GM12892 (cell line): ENCODE measurements at regions not wholly inside any gene's neighbourhood (a gene's known extent, or its start where the extent isn't known, plus 50 kb on each side); places are given as distances from the start of the nearest gene placed in this dataset.

Experiments used
- POLR2A ChIP-seq: IDR thresholded peaks from 2 replicates; pipeline ENCODE4 v1.6.1; 2011; ENCODE audit warnings: low read depth, low read length, control low read depth
- TAF1 ChIP-seq: IDR thresholded peaks from 2 replicates; pipeline ENCODE4 v1.6.1; 2011; ENCODE audit warnings: low read depth, mild to moderate bottlenecking, control low read depth, low read length, borderline replicate concordance

DNA sequence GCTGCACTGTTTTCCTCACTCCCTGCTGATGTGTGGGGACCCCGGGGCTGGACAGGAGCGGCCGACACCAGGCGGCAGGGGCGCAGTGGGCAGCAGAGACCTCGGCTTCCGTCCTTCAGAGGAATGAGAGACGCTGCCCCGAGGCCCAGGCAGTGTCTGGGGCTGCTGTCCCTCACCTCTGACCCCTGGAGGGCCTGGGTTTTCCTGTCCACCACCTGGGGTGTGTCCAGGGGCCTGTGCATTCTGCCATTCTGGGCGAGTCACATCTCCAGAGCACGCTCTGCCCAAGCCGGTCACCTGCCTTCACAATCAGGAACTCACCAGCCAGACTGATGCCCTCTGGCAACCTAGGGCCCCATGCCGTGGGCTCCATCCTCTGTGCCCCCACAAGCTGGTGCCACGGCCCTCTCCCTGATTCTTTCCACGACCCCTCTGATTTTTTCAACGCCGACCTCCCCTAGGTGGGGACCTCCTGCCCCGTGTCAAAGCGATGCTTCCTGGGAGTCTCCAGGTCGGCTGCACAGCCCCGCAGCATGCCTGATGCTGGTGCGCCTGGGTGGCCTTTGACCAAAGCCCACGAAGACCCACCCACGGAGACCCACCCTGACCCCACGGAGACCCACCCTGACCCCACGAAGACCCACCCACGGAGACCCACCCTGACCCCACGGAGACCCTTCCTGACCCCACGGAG is 53.7 kb upstream of the CFAP46 start:
- no peak for TF ChIP-seq POLR2A
- no peak for TF ChIP-seq TAF1
